ENCODE measurements at regions not wholly inside any gene's neighbourhood (a gene's known extent, or its start where the extent isn't known, plus 50 kb on each side); places are given as distances from the start of the nearest gene placed in this dataset.

GRCh38 chr4:126779001-126779400 is 853.8 kb upstream of the INTU start:
- TF ChIP-seq CTCF (IDR thresholded peaks at IDR 0.05) (no peak), POLR2A (IDR thresholded peaks at IDR 0.05) (no peak)

Measured in lower leg skin (tissue), 3 donors.